OCI-LY3 (cell line): ENCODE measurements at regions not wholly inside any gene's neighbourhood (a gene's known extent, or its start where the extent isn't known, plus 50 kb on each side); places are given as distances from the start of the nearest gene placed in this dataset.

Experiments
- H2AFZ ChIP-seq: fragments of 200-600, 300-600 bp; shearing (Covaris generic); 2 replicates; pipeline ENCODE4 v1.6.0; 2014; ENCODE audit warnings: antibody characterized with exemption, low read depth, low read length
- H3K27ac ChIP-seq: fragments of 200-600, 300-600 bp; sonication (generic); 2 replicates; pipeline ENCODE4 v1.5.1; 2014; ENCODE audit warnings: mild to moderate bottlenecking, low read length, moderate library complexity, mixed read lengths
- H3K27me3 ChIP-seq: fragments of 200-600, 300-600 bp; sonication (generic); 2 replicates; pipeline ENCODE4 v1.6.1; 2014; ENCODE audit warnings: low read depth, low read length, mixed read lengths
- H3K36me3 ChIP-seq: fragments of 200-600, 300-600 bp; sonication (generic); replicated peaks from 2 replicates; pipeline ENCODE3; 2014; ENCODE audit warnings: low read depth, low read length, mixed read lengths
- H3K4me1 ChIP-seq: fragments of 300-600, 200-600 bp; sonication (generic); 2 replicates; pipeline ENCODE4 v1.6.1; 2014; ENCODE audit warnings: low read length, mixed read lengths
- H3K4me2 ChIP-seq: fragments of 200-600, 300-600 bp; sonication (generic); 2 replicates; pipeline ENCODE4 v1.6.1; 2014; ENCODE audit warnings: low read length, mixed read lengths
- H3K4me3 ChIP-seq: fragments of 300-600, 200-600 bp; sonication (generic); 2 replicates; pipeline ENCODE4 v1.5.1; 2014; ENCODE audit warnings: antibody characterized with exemption, mild to moderate bottlenecking, low read length, moderate library complexity
- H3K79me2 ChIP-seq: fragments of 300-600, 200-600 bp; shearing (Covaris generic); 2 replicates; pipeline ENCODE4 v1.6.1; 2014; ENCODE audit warnings: mild to moderate bottlenecking, low read length, mixed read lengths
- H3K9ac ChIP-seq: fragments of 300-600, 200-600 bp; shearing (Covaris generic); 2 replicates; pipeline ENCODE4 v1.6.0; 2014; ENCODE audit warnings: mild to moderate bottlenecking, low read length, moderate library complexity
- H3K9me3 ChIP-seq: fragments of 200-600, 300-600 bp; shearing (Covaris generic); 2 replicates; pipeline ENCODE4 v1.6.1; 2014; ENCODE audit warnings: low read length, mixed read lengths; ENCODE audit not compliant: insufficient read depth
- H4K20me1 ChIP-seq: fragments of 200-600, 300-600 bp; sonication (generic); 2 replicates; pipeline ENCODE4 v1.6.1; 2016; ENCODE audit warnings: low read length, mixed read lengths; ENCODE audit not compliant: insufficient read depth
- CTCF ChIP-seq: fragments of 200-600, 300-600 bp; sonication (generic); IDR thresholded peaks from 2 replicates; pipeline ENCODE4 v1.5.1; 2014; ENCODE audit warnings: antibody characterized with exemption, low read length, low read depth
- EZH2phosphoT487 ChIP-seq: fragments of 200-600 bp; shearing (Covaris generic); IDR thresholded peaks from 2 replicates; pipeline ENCODE4 v1.6.1; 2018; ENCODE audit warnings: antibody characterized with exemption, mixed run types, low read depth

GRCh38 chr2:105636109-105636740, 108.5 kb upstream of the NCK2 start:
- Histone ChIP-seq H3K9ac (no peak overlapping the region), H4K20me1 (no peaks in the 10 kb centered on the region), H3K4me2 (no peak overlapping the region), H3K9me3 (no peaks in the 10 kb centered on the region), H3K36me3 (no peaks in the 10 kb centered on the region), H3K4me1 (no peaks in the 10 kb centered on the region), H3K79me2 (no peaks in the 10 kb centered on the region), H3K27ac (no peak overlapping the region), H3K27me3 (peaks cover 24% of the 10 kb centered on the region), H3K4me3 (no peak overlapping the region), H2AFZ (no peak overlapping the region)
- TF ChIP-seq EZH2phosphoT487 (no peak), CTCF (no peak)

- no peaks in the 10 kb centered on the region for H3K4me1 ChIP-seq
- no peak overlapping the region for H3K9ac ChIP-seq
- no peaks in the 10 kb centered on the region for H3K9me3 ChIP-seq
- H3K79me2 ChIP-seq: no peaks in the 10 kb centered on the region
- H2AFZ ChIP-seq: no peak overlapping the region
- H3K4me3 ChIP-seq: no peak overlapping the region
- no peak overlapping the region for H3K4me2 ChIP-seq
- no peaks in the 10 kb centered on the region for H4K20me1 ChIP-seq
- no peak overlapping the region for H3K27ac ChIP-seq
- H3K36me3 ChIP-seq: no peaks in the 10 kb centered on the region
- TF ChIP-seq CTCF: no peak
- no peak for TF ChIP-seq EZH2phosphoT487
- peaks cover 29% of the 10 kb centered on the region for H3K27me3 ChIP-seq
Measured at GRCh38 chr2:105635564-105635963, 109.1 kb upstream of the NCK2 start.

GRCh38 chr2:105634198-105634597, 110.5 kb upstream of the NCK2 start:
- Histone ChIP-seq H3K36me3 (no peaks in the 10 kb centered on the region), H2AFZ (no peak overlapping the region), H3K27ac (no peak overlapping the region), H3K79me2 (no peaks in the 10 kb centered on the region), H4K20me1 (no peaks in the 10 kb centered on the region), H3K4me3 (no peak overlapping the region), H3K9ac (no peak overlapping the region), H3K4me1 (no peaks in the 10 kb centered on the region), H3K9me3 (no peaks in the 10 kb centered on the region), H3K27me3 (peaks cover 29% of the 10 kb centered on the region), H3K4me2 (no peak overlapping the region)
- TF ChIP-seq CTCF: no peak
- no peak for TF ChIP-seq EZH2phosphoT487

- H3K4me3 ChIP-seq: no peak overlapping the region
- no peak for TF ChIP-seq CTCF
- TF ChIP-seq EZH2phosphoT487: no peak
- H3K4me1 ChIP-seq: no peaks in the 10 kb centered on the region
- H3K27ac ChIP-seq: no peak overlapping the region
- H3K9ac ChIP-seq: no peak overlapping the region
- H3K79me2 ChIP-seq: no peaks in the 10 kb centered on the region
- no peak overlapping the region for H2AFZ ChIP-seq
- no peak overlapping the region for H3K4me2 ChIP-seq
- H4K20me1 ChIP-seq: no peaks in the 10 kb centered on the region
- no peaks in the 10 kb centered on the region for H3K36me3 ChIP-seq
- H3K27me3 ChIP-seq: peaks cover 45% of the 10 kb centered on the region
- H3K9me3 ChIP-seq: no peaks in the 10 kb centered on the region
Measured at GRCh38 chr2:105631922-105632321, 112.8 kb upstream of the NCK2 start.
